Upper lobe of left lung (tissue), 6 donors: ENCODE measurements at regions not wholly inside any gene's neighbourhood (a gene's known extent, or its start where the extent isn't known, plus 50 kb on each side); places are given as distances from the start of the nearest gene placed in this dataset.

Experiments
- ATAC-seq, 2 donors: fragments of 200-7000 bp; cut with Tn5 transposase; one replicate each; pipeline ENCODE4 v1.9.1; 2022; ENCODE audit warnings: mild to moderate bottlenecking in 2 of 2, moderate library complexity in 2 of 2; ENCODE audit not compliant: low FRiP score in 2 of 2
- DNase-seq, 2 donors: peaks; one replicate each; pipeline ENCODE4 v3.0.0-alpha.2; 2019 to 2020
- H3K27ac ChIP-seq, 4 donors: fragments of 200-600 bp; sonication (generic); one replicate each; pipeline ENCODE4 v1.5.1; 2016 to 2019
- H3K27me3 ChIP-seq, 4 donors: fragments of 200-600 bp; sonication (generic); one replicate each; pipeline ENCODE4 v1.5.1; 2017 to 2019
- H3K36me3 ChIP-seq, 4 donors: fragments of 200-600 bp; sonication (generic); one replicate each; pipeline ENCODE4 v1.5.1; 2016 to 2019
- H3K4me1 ChIP-seq, 4 donors: fragments of 200-600 bp; sonication (generic); one replicate each; pipeline ENCODE4 v1.5.1; 2018 to 2019
- H3K4me3 ChIP-seq, 4 donors: fragments of 200-600 bp; sonication (generic); one replicate each; pipeline ENCODE4 v1.5.1; 2017 to 2019; ENCODE audit warnings: mild to moderate bottlenecking in 2 of 4, moderate library complexity in 1 of 4
- H3K9me3 ChIP-seq, 4 donors: fragments of 200-600 bp; sonication (generic); one replicate each; pipeline ENCODE4 v1.5.1; 2018 to 2019
- CTCF ChIP-seq, 6 experiments: fragments of 450-650 bp in 4 of 6; fragments of 200-600 bp in 2 of 6; sonication (generic) in 2 of 6; IDR thresholded peaks; one replicate each; pipeline ENCODE4 v1.5.1; 2016 to 2019; ENCODE audit warnings: antibody characterized with exemption in 6 of 6
- EP300 ChIP-seq, 4 donors: sonication (generic); formaldehyde crosslinking; IDR thresholded peaks; one replicate each; pipeline ENCODE4 v1.5.1; 2017; ENCODE audit warnings: antibody characterized with exemption in 4 of 4, control low read depth in 2 of 4
- POLR2A ChIP-seq, 4 donors: fragments of 450-650 bp; IDR thresholded peaks; one replicate each; pipeline ENCODE4 v1.5.1; 2016 to 2017; ENCODE audit warnings: antibody characterized with exemption in 4 of 4, mild to moderate bottlenecking in 2 of 4
- POLR2AphosphoS5 ChIP-seq, 2 donors: sonication (generic); formaldehyde crosslinking; IDR thresholded peaks; one replicate each; pipeline ENCODE4 v1.5.1; 2017; ENCODE audit warnings: antibody characterized with exemption in 2 of 2
- WGBS, 2 donors: methylation state at CpG; one replicate each; pipeline ENCODE4 v1.1.5; 2017 to 2018; 5-methylcytosine and 5-hydroxymethylcytosine counted together
- donor health status: DM: no; HTN: no; CAD: no; lungs with moderate emphysema.
- donor health status: DM: no; HTN: yes; CAD: no; lungs with severe emphysema.

- Histone ChIP-seq H3K36me3 (no peaks in the 10 kb centered on the region), H3K27ac (no peak overlapping the region), H3K4me3 (no peak overlapping the region), H3K27me3 (no peaks in the 10 kb centered on the region), H3K4me1 (peaks cover 3 to 10% (median 6%) of the 10 kb centered on the region in 4 donors), H3K9me3 (no peaks in the 10 kb centered on the region)
- no peak for DNase-seq
- TF ChIP-seq POLR2A (IDR thresholded peaks at IDR 0.05) (no peak), CTCF (IDR thresholded peaks at IDR 0.05) (no peak), POLR2AphosphoS5 (IDR thresholded peaks at IDR 0.05) (no peak), EP300 (IDR thresholded peaks at IDR 0.05) (no peak)
- 91 to 94% methylated on average over 5 to 11 of the region's 12 CpGs for WGBS, 2 donors
- no peak for ATAC-seq
These were observed 116.3 kb upstream of the SLC25A33 start for GRCh38 chr1:9422911-9423505.

GRCh38 chr1:9424261-9424660 lies 115.0 kb upstream of the SLC25A33 start:
- Histone ChIP-seq H3K27ac (no peak overlapping the region), H3K9me3 (no peaks in the 10 kb centered on the region), H3K36me3 (no peaks in the 10 kb centered on the region), H3K4me3 (no peak overlapping the region), H3K27me3 (no peaks in the 10 kb centered on the region), H3K4me1 (peaks cover 5 to 18% (median 12%) of the 10 kb centered on the region in 4 donors)
- 69 to 81% methylated on average over 4 of the region's 4 CpGs for WGBS, 2 donors
- TF ChIP-seq CTCF (IDR thresholded peaks at IDR 0.05), result no peak
- TF ChIP-seq POLR2A (IDR thresholded peaks at IDR 0.05), result no peak
- TF ChIP-seq EP300 (IDR thresholded peaks at IDR 0.05), result no peak
- TF ChIP-seq POLR2AphosphoS5 (IDR thresholded peaks at IDR 0.05), result no peak
- DNase-seq (no peak), ATAC-seq (no peak)

- DNase-seq (no peak), ATAC-seq (no peak)
- Histone ChIP-seq H3K4me1 (peaks cover 12 to 24% (median 16%) of the 10 kb centered on the region in 4 donors), H3K36me3 (no peaks in the 10 kb centered on the region), H3K4me3 (no peak overlapping the region), H3K27me3 (no peaks in the 10 kb centered on the region), H3K9me3 (no peaks in the 10 kb centered on the region), H3K27ac (no peak overlapping the region)
- WGBS, 2 donors, result 55 to 75% methylated on average over 7 of the region's 7 CpGs
- TF ChIP-seq POLR2A (IDR thresholded peaks at IDR 0.05) (no peak), CTCF (IDR thresholded peaks at IDR 0.05) (no peak), EP300 (IDR thresholded peaks at IDR 0.05) (no peak), POLR2AphosphoS5 (IDR thresholded peaks at IDR 0.05) (no peak)
These were observed 113.4 kb upstream of the SLC25A33 start for GRCh38 chr1:9425859-9426258.

- Histone ChIP-seq H3K36me3 (no peaks in the 10 kb centered on the region), H3K9me3 (no peaks in the 10 kb centered on the region), H3K4me3 (no peak overlapping the region), H3K27ac (no peak overlapping the region), H3K27me3 (no peaks in the 10 kb centered on the region), H3K4me1 (peaks cover 12 to 24% (median 16%) of the 10 kb centered on the region in 4 donors)
- DNase-seq (peak in 1 of 2 donors; percentile 31), ATAC-seq (no peak)
- WGBS, 2 donors, result 16 to 47% methylated on average over 6 to 12 of the region's 13 CpGs
- peak in 1 of 2 donors; percentile 19 for TF ChIP-seq POLR2AphosphoS5 (IDR thresholded peaks at IDR 0.05)
- no peak for TF ChIP-seq EP300 (IDR thresholded peaks at IDR 0.05)
- no peak for TF ChIP-seq POLR2A (IDR thresholded peaks at IDR 0.05)
These were observed 113.0 kb upstream of the SLC25A33 start for GRCh38 chr1:9426291-9426711.

- Histone ChIP-seq H3K4me1 (peaks cover 12 to 24% (median 16%) of the 10 kb centered on the region in 4 donors), H3K4me3 (no peak overlapping the region), H3K27ac (no peak overlapping the region), H3K27me3 (no peaks in the 10 kb centered on the region), H3K9me3 (no peaks in the 10 kb centered on the region), H3K36me3 (no peaks in the 10 kb centered on the region)
- DNase-seq (no peak), ATAC-seq (no peak)
- TF ChIP-seq CTCF (IDR thresholded peaks at IDR 0.05) (no peak), POLR2A (IDR thresholded peaks at IDR 0.05) (no peak), POLR2AphosphoS5 (IDR thresholded peaks at IDR 0.05) (no peak), EP300 (IDR thresholded peaks at IDR 0.05) (no peak)
- WGBS, 2 donors, result 90 to 98% methylated on average over 2 of the region's 2 CpGs
These were observed 111.9 kb upstream of the SLC25A33 start for GRCh38 chr1:9427388-9427787.
